GM19043 (cell line): ENCODE measurements at regions not wholly inside any gene's neighbourhood (a gene's known extent, or its start where the extent isn't known, plus 50 kb on each side); places are given as distances from the start of the nearest gene placed in this dataset.

Experiments
- ATAC-seq: cut with Tn5 transposase; IDR thresholded peaks from one replicate; pipeline ENCODE4 v1.9.1; 2021; ENCODE audit warnings: low read depth; ENCODE audit not compliant: unreplicated experiment

DNA sequence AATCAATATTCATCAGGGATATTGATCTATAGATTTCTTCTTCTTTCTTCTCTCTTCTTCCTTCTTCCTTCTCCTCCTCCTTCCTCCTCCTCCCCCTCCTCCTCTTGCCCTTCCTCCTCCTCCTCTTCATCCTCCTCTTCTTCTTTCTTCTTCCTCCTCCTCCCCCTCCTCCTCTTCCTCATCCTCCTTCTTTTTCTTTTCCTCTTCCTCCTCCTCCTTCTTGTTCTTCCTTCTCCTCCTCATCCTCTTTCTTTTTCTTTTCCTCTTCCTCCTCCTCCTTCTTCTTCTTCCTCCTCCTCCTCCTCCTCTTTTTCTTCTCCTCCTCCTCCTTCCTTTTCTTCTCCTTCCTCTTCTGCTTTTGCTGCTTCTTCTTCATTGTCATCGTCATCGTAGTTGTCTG is 52.4 kb upstream of the SERINC1 start:
- ATAC-seq = no peak

DNA sequence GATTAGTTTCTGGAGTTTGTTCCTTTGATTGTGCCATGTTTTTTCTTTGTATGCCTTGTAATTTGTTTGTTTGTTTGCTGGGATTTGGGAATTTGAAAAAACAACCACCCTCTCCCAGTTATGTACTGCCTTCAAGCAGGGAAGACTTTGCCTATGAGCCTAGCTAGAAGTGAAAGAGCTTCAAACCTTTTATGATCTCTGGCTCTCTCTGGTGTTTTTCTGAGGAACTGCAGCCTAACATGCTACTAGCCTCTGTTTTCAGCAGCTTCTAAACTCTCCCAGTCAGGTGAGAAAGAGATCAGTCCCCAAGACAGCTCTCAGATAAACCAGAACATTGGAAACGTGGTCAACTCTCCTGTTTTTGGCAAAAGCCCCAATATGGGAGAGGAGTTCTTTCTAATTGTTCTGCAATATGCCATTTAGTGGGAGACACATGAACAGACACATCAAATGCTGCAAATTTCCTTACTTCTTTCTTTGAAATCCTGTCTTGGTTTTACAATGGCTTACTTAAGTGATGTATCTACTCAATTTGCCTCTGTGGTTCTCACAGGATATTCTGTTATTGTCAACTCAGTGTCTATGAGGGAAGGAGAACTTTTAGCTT is 58.9 kb upstream of the SERINC1 start:
- ATAC-seq = peak; percentile 95

DNA sequence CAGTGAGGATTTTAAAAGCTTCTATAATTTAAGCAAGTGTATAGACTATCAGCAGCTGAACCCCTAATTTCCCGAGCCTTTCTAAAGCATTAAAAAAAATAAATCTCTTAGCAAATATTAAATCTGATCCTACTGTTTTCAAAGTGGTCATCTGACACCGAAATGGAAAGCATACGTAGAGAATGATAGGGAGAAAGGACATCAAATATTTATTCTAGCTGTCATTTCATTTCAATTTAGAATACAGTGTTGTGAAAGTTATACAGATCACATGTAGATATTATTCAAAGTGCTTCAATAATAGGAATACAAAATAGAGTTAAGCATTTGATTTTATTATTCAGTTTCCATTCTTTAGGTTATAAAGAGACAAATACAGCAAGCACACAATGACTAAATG is 61.9 kb upstream of the PKIB start:
- ATAC-seq = no peak

DNA sequence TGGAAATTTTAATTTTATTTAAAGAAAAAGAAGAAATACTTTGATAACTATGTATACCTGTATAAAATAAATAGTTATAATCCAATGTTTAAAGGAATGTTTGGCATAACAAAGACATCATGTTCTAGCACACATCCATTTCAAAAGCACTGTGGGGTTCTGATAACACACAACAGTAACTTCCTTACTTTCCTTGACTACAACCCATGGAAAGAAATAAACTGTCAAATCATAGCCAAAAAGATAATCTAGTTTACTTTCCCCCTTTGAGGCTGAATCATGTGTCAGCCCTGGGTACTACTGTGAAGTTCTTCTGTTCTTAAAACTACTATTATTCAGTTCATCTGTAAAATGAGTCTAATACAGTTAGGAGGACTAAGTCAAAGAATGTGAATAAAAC is 61.4 kb upstream of the PKIB start:
- ATAC-seq = no peak

DNA sequence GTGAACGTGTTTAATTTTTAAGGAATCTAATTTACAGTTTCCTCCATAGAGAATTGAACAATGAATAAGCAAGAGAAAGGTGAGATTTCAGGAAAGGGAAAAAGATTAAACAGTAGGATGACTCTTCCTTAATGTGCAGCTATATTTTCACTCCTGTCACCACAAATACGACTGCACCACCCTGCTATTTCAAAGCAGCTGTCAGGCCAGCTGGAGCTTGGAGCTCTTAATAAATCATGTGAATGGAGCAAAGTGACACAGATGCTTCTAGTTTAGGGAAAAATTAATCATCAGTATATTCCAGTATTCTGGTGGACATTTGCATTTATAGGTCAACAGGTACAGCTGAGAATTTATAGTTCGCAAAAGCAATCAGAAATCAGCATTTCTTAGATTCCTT is 56.5 kb upstream of the PKIB start:
- ATAC-seq = no peak

DNA sequence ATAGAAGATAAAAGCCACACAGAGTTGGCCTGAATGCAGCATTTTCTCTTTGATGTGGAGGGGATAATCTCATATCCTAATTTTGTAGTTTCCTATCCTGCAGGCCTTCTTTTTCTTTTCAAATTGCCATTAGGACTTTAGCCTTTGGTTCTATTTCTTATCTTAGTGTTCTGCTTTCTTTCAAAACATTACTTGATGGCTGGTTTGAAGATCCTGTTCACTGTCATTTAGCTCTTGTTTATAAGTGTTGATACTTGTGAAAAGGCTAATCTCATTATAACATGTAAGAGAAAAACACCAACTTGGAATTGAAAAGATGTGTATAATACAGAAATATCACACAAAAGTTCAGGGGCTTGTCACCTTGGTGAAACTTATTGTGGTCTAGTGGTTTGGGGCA is 54.6 kb upstream of the PKIB start:
- no peak for ATAC-seq

DNA sequence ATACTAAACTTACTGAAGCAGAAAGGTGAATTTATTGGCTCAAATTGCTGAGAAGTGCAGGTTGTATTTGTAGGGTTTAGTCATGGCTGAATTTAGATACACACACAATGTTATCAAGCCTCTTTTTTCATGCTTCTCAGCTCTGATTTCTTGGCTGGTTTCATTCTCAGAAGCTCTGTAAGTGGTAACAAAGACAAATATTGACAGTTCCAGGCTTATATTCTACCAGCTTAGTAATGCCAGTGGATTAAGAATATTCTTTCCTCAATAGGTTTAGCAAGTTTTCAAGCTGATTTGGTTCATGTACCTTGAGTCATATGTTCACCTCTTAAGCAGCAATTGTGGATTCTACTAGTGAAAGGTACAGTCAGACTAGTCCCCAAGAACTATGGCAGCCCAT is 52.1 kb upstream of the PKIB start:
- no peak for ATAC-seq
